Activated T-cell treated with anti-CD3 and anti-CD28 coated beads, Interleukin-2, amount 50 U/mL, for 48 hours (primary cell): ENCODE measurements at regions not wholly inside any gene's neighbourhood (a gene's known extent, or its start where the extent isn't known, plus 50 kb on each side); places are given as distances from the start of the nearest gene placed in this dataset.

ENCODE experiments used
- DNase-seq, 2 experiments: peaks; one replicate each; pipeline ENCODE4 v3.0.0-alpha.2; 2020

GRCh38 chr10:94198324-94198723 lies 164.4 kb downstream of the NOC3L start:
- DNase-seq, result no peak

DNA sequence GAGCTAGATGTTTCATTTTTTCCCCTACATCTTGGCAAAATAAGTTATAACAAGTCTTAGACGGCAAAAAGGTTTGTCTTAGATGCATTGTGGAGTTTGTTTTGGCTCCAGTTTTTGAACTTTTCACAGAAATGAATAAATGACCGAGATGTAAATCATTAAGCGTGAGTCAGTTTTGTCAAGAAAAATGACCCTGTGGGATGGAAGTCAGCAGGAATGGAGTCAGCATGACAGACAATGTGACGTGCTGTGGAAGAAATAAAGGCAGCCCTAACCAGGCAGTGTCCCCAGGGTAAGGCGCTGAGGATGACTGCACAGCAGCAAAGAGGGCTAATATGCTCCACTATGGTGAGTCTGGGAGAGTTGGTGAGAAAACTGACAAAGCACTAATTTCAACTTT lies 163.2 kb downstream of the NOC3L start:
- DNase-seq, result no peak

DNA sequence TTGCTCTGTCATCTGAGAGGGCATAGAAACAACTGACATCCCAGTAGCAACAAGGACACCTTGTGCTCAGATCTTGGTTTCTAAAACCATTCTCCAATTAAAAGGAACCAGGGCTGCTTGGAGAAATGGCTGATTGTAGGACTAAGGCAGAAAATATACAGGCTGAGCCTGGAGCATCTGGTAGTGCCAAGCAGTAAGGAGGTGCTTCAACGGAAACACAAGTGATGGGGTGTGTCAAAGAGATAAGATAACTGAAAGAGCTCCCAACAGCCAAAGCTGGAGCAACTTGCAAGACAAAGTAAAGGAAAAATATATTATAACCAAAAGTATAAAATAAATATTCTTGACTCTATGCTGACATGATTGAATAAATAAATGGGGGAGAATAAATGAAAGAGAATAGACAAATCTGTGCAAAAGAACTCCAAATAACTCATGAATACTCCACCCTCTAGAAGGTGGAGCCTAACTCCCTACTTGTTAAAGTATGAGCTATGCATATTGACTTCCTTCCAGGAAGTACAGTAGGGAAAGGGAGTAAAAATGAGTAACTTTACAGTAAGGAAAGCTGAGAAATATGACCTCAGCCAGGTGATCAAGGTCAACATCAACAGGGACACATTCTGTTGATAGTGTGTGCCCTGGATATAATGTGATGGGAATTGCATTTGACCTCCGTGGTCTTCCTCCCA lies 162.4 kb downstream of the NOC3L start:
- no peak for DNase-seq

GRCh38 chr10:94205396-94205831 lies 157.3 kb downstream of the NOC3L start:
- DNase-seq, result no peak

DNA sequence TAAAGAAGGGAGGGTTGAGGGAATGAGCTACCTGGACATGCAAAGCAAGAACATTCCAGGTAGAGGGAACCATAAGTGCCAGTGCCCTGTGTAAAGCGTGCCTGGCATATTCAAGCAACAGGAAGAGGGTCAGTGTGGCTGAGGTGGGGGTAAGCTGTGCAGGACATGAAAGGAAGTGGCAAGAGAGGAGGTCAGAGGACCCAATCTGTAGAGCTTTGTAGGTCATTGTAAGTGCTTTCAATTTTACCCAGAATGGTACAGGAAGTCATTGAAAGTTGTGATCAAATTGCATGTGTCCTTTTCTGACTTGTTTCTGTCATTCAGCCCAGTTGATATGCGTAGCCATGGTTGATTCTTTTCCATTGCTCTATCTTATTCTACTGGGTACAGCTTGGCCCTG lies 156.6 kb downstream of the NOC3L start:
- no peak for DNase-seq

- no peak for DNase-seq
These were observed 154.4 kb downstream of the NOC3L start for GRCh38 chr10:94208315-94208714.

DNA sequence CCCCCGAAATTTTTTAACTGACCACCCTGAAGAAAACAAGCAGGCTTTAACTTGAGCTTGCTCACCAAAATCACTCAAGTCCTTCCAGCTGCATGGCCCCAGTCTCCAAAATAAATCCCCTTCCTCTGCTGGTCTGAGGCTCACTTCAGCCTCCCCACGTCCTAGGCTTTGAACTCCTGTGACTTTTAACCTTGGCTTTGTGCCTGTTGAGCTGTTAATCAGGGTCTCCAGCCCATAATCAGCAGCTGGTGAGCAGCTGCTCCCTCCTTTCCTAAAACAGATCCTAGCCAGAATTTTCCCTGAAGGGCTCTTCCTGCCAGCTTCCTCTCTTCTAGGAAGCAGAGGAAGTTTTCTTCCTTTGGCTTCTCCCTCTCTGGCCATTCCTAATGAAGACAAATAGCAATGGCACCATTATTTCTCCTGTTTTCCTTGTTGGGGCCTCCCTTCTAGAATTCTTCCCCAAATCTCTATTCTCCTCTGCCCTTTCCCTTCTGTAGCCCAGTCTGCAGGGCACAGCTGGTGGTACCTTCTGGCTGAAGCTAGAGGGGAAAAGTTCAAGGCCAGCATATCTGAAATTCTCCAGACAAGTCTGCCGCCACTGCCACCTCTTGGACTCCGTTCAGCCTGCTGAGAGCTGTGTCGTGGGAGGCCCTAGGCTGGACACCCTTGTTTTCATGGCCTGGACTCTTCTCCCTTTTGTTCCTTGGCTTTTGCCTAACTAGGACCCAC lies 152.1 kb downstream of the NOC3L start:
- DNase-seq, result no peak

DNA sequence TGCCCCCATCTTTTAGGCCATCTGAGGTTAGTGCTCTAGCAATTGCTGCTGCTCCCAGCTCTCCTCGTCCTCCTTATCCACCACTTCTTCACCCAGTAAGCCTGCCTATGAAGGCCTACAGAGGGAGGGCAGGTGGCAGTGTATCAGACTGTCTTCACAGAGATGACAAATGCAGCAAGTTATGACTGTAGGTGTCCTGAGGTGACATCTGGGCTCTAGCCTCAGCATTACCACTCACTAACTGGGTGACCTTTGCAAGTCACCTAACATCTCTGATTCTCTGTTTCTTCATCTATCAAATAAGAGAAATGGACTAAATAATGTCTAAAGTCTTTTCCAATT lies 151.6 kb downstream of the NOC3L start:
- no peak for DNase-seq

DNA sequence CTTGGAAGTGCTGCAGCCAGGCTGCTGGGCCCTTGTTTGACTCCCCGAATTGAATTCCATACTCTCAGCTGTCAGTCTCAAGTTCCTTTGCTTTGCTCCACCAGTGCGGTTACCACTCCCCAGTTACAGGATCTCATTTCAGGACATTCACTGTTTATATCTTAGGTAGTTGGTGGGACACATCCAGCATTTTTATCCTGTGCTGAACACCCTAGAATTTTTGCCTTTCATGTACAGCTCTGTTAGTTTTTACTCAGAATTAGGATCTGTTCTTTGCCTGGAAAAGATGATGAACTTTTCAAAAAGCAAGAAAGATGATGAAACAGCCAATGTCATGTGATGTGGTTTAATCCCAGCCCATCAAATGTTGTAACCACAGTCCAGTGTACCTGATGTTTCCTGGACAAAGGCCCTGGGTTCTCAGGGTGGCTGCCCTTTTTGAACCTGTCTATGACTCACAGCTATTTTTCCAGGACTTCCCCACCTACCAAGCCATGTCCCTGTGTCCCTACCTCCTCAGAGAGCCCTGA lies 149.7 kb downstream of the NOC3L start:
- no peak for DNase-seq

GRCh38 chr10:94213980-94214379 lies 148.8 kb downstream of the NOC3L start:
- DNase-seq, result no peak

GRCh38 chr10:94214481-94214893 lies 148.3 kb downstream of the NOC3L start:
- no peak for DNase-seq

DNA sequence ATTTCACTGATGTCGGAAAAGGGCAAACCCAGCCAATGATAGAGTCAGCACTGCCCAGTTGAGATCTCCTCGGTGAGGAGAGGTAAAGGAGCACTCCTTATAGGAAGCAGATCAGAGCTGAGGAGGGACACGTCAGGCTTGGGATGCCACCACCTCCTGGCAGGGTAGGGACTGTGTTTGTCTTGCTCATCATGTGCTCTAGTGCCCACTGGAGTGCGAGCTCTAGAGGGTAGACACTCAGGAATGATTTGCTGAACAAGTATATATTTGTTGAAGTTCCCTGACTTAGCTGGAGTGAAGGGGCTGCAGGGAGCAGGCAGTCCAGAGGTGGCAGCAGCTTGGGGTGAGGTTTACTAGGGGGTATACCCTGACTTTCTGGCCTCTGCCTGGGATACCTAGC lies 146.5 kb downstream of the NOC3L start:
- no peak for DNase-seq

DNA sequence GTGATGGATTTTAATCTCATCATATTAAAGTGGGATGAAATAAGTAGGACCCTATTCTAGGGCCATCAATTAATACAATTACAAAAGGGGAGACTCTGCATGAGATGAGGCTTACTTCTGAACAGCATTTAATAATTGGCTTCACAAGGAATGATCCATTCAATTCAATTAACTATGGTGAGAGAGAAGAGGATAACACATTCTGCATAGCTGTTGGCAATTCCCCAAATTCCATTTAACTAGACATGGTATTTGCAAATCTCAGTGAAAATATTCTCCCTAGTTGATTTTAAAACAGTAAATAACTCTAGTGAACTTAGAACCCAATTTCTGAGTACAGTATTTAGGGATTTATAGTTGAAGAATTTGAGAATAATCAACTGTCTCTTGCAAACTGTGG lies 145.3 kb downstream of the NOC3L start:
- DNase-seq, result no peak

GRCh38 chr10:94218493-94219183 lies 144.1 kb downstream of the NOC3L start:
- DNase-seq, result no peak

GRCh38 chr10:94219829-94220228 lies 142.9 kb downstream of the NOC3L start:
- DNase-seq, result no peak

DNA sequence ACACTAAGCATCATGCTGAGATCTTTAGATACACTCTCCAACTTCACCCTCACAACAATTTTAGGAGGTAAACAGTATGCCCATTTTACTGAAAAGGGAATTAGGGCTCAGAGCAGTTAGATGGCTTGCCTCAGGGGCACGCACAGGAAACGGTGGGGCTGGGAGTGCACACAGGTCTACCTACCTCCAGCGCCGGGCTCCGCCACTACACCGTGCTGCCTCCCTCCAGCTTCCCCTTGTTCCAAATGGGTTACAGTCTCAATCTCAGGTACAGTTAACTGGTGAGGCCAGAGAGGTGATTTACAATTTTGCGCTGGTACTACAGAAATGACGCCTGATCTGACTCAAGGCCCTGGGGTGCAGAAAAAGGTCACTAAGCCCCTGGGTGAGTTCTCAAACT lies 142.0 kb downstream of the NOC3L start:
- no peak for DNase-seq

DNA sequence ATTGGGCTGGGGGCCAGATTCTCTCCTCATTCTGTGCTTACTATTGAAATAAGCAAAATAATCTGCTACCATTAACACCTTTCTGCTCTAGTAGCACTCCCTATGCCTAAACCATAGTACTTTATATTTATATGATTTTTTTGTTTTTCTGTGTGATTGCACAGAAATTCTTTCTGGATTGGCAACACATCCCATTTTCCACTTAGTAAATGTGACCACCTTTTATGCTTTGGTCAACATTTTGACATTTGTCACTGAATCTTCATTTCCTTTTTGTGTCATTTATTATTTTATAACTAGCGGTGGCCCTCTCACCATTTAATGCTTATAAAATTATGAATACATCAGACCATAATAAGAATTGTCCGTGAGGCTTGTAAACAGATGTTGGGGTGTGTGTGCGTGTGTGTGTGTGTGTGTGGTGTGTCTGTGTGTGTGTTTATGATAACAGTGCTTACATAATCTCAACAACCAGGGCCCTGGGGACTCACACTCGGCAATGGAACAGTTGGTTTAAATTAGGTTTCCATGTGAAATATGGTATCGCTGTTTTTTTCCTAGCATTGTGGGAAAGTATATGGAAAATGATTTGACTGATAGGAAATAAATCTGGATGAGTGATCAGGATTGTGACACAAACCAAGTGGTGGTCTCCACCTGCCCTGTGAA lies 138.9 kb downstream of the NOC3L start:
- no peak for DNase-seq

DNA sequence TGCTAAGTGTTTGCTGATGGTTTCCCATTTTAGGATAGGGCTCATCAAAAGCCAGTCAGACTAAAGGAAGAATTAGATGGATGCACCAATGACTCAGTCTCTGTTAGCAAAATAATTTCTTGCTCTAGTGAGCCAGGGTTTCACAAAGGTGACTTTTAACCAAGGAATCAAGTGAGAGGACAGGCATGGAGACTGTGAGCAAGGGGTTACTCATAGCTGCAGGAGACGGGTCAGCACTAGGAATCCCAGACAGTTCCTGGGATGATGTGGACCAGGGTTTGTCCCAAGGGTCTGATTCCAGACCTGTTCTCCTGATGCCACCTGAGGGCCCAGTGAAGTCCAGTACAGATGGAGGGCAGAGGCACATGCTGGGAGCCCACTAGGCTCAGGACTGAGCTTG lies 138.1 kb downstream of the NOC3L start:
- no peak for DNase-seq

- no peak for DNase-seq
These were observed 137.2 kb downstream of the NOC3L start for GRCh38 chr10:94225589-94225988.

DNA sequence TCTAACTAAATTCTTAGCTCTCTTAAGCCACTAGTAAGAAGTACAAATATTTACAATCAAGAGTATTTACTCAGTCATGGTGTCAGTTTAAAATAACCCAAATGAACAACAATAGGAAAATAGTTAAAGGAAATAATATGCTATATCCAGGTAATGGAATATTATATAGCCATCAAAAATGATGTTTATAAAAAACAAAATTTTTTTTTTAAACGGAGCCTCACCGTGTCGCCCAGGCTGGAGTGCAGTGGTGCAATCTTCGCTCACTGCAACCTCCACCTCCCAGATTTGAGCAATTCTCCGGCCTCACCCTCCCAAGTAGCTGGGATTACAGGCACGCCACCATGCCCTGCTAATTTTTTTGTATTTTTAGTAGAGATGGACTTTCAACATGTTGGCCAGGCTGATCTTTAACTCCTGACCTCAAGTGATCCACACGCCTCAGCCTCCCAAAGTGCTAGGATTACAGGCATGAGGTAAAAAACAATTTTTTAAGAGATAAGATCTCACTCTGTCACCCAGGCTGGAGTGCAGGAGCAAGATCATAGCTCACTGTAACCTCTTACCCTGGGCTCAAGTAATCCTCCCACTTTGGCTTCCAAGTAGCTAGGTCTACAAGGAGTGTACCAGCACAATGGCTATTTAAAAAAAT lies 132.5 kb downstream of the NOC3L start:
- no peak for DNase-seq

- no peak for DNase-seq
These were observed 129.9 kb downstream of the NOC3L start for GRCh38 chr10:94232711-94233383.

- DNase-seq, result no peak
These were observed 127.3 kb downstream of the NOC3L start for GRCh38 chr10:94235461-94235860.
